Uterus (tissue), 2 donors: ENCODE measurements at regions not wholly inside any gene's neighbourhood (a gene's known extent, or its start where the extent isn't known, plus 50 kb on each side); places are given as distances from the start of the nearest gene placed in this dataset.

Source experiments
- POLR2A ChIP-seq, 2 donors: fragments of 450-650 bp; IDR thresholded peaks; one replicate each; pipeline ENCODE4 v1.6.1; 2016; ENCODE audit warnings: antibody characterized with exemption in 2 of 2, mild to moderate bottlenecking in 1 of 2, moderate library complexity in 1 of 2
- TF ChIP-seq, protein P1 (sequence below), 4 experiments: fragments of 200-600 bp in 2 of 4; fragments of 450-650 bp in 2 of 4; sonication (generic) in 2 of 4; IDR thresholded peaks; one replicate each; pipeline ENCODE4 v1.5.1; 2016 to 2019; ENCODE audit warnings: antibody characterized with exemption in 4 of 4, mild to moderate bottlenecking in 2 of 4, moderate library complexity in 1 of 4

GRCh38 chr7:24383055-24383454 is 99.1 kb downstream of the NPY start:
- TF ChIP-seq, protein P1, sequence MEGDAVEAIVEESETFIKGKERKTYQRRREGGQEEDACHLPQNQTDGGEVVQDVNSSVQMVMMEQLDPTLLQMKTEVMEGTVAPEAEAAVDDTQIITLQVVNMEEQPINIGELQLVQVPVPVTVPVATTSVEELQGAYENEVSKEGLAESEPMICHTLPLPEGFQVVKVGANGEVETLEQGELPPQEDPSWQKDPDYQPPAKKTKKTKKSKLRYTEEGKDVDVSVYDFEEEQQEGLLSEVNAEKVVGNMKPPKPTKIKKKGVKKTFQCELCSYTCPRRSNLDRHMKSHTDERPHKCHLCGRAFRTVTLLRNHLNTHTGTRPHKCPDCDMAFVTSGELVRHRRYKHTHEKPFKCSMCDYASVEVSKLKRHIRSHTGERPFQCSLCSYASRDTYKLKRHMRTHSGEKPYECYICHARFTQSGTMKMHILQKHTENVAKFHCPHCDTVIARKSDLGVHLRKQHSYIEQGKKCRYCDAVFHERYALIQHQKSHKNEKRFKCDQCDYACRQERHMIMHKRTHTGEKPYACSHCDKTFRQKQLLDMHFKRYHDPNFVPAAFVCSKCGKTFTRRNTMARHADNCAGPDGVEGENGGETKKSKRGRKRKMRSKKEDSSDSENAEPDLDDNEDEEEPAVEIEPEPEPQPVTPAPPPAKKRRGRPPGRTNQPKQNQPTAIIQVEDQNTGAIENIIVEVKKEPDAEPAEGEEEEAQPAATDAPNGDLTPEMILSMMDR (IDR thresholded peaks at IDR 0.05), result no peak
- TF ChIP-seq POLR2A (IDR thresholded peaks at IDR 0.05), result no peak
